H4 (cell line): ENCODE measurements at regions not wholly inside any gene's neighbourhood (a gene's known extent, or its start where the extent isn't known, plus 50 kb on each side); places are given as distances from the start of the nearest gene placed in this dataset.

ENCODE experiments used
- DNase-seq: peaks from one replicate; pipeline ENCODE4 v3.0.0-alpha.2; 2015; ENCODE audit warnings: low spot score

- DNase-seq = no peak
These were observed 63.2 kb upstream of the SLC4A4 start for GRCh38 chr4:71275570-71275969.

- no peak for DNase-seq
These were observed 61.5 kb upstream of the SLC4A4 start for GRCh38 chr4:71277353-71277752.

- DNase-seq = no peak
These were observed 55.1 kb upstream of the SLC4A4 start for GRCh38 chr4:71283642-71284257.

GRCh38 chr4:71287305-71287704, 51.5 kb upstream of the SLC4A4 start:
- no peak for DNase-seq

GRCh38 chr4:71288875-71289274, 49.9 kb upstream of the SLC4A4 start:
- no peak for DNase-seq
